ENCODE measurements at regions not wholly inside any gene's neighbourhood (a gene's known extent, or its start where the extent isn't known, plus 50 kb on each side); places are given as distances from the start of the nearest gene placed in this dataset.

GRCh38 chr4:124890522-124890921 is 178.0 kb upstream of the ANKRD50 start:
- H3K27ac ChIP-seq (ENCODE audit: low read depth, low read length): no peak overlapping the region
- H3K4me3 ChIP-seq (ENCODE audit: low read length in 3 of 3): no peak overlapping the region
- no peak overlapping the region for H3K9ac ChIP-seq (ENCODE audit: low read depth in 1 of 3, low read length in 3 of 3)
- H3K27me3 ChIP-seq (ENCODE audit: control insufficient read depth in 3 of 3, insufficient read depth in 3 of 3, low read length in 3 of 3): no peaks in the 10 kb centered on the region
- no peaks in the 10 kb centered on the region for H3K36me3 ChIP-seq (ENCODE audit: control insufficient read depth in 3 of 3, insufficient read depth in 3 of 3, low read length in 3 of 3)
- no peaks in the 10 kb centered on the region for H3K9me3 ChIP-seq (ENCODE audit: control insufficient read depth in 3 of 3, low read length in 3 of 3)
- no peaks in the 10 kb centered on the region for H3K4me1 ChIP-seq (ENCODE audit: control insufficient read depth in 3 of 3, insufficient read depth in 3 of 3, low read length in 3 of 3)

- Histone ChIP-seq H3K9me3 (ENCODE audit: control insufficient read depth in 3 of 3, low read length in 3 of 3) (no peaks in the 10 kb centered on the region), H3K9ac (ENCODE audit: low read depth in 1 of 3, low read length in 3 of 3) (no peak overlapping the region), H3K27ac (ENCODE audit: low read depth, low read length) (no peak overlapping the region), H3K36me3 (ENCODE audit: control insufficient read depth in 3 of 3, insufficient read depth in 3 of 3, low read length in 3 of 3) (no peaks in the 10 kb centered on the region), H3K27me3 (ENCODE audit: control insufficient read depth in 3 of 3, insufficient read depth in 3 of 3, low read length in 3 of 3) (no peaks in the 10 kb centered on the region), H3K4me3 (ENCODE audit: low read length in 3 of 3) (no peak overlapping the region), H3K4me1 (ENCODE audit: control insufficient read depth in 3 of 3, insufficient read depth in 3 of 3, low read length in 3 of 3) (no peaks in the 10 kb centered on the region)
These were observed 175.2 kb upstream of the ANKRD50 start for GRCh38 chr4:124887739-124888138.

- Histone ChIP-seq H3K27ac (ENCODE audit: low read depth, low read length) (no peak overlapping the region), H3K27me3 (ENCODE audit: control insufficient read depth in 3 of 3, insufficient read depth in 3 of 3, low read length in 3 of 3) (no peaks in the 10 kb centered on the region), H3K9me3 (ENCODE audit: control insufficient read depth in 3 of 3, low read length in 3 of 3) (no peaks in the 10 kb centered on the region), H3K4me3 (ENCODE audit: low read length in 3 of 3) (no peak overlapping the region), H3K4me1 (ENCODE audit: control insufficient read depth in 3 of 3, insufficient read depth in 3 of 3, low read length in 3 of 3) (no peaks in the 10 kb centered on the region), H3K9ac (ENCODE audit: low read depth in 1 of 3, low read length in 3 of 3) (no peak overlapping the region), H3K36me3 (ENCODE audit: control insufficient read depth in 3 of 3, insufficient read depth in 3 of 3, low read length in 3 of 3) (no peaks in the 10 kb centered on the region)
These were observed 171.8 kb upstream of the ANKRD50 start for GRCh38 chr4:124884316-124884715.

- H3K4me3 ChIP-seq (ENCODE audit: low read length in 3 of 3): no peak overlapping the region
- no peak overlapping the region for H3K9ac ChIP-seq (ENCODE audit: low read depth in 1 of 3, low read length in 3 of 3)
- H3K27ac ChIP-seq (ENCODE audit: low read depth, low read length): no peak overlapping the region
- H3K4me1 ChIP-seq (ENCODE audit: control insufficient read depth in 3 of 3, insufficient read depth in 3 of 3, low read length in 3 of 3): no peaks in the 10 kb centered on the region
- H3K9me3 ChIP-seq (ENCODE audit: control insufficient read depth in 3 of 3, low read length in 3 of 3): no peaks in the 10 kb centered on the region
- H3K27me3 ChIP-seq (ENCODE audit: control insufficient read depth in 3 of 3, insufficient read depth in 3 of 3, low read length in 3 of 3): no peaks in the 10 kb centered on the region
- no peaks in the 10 kb centered on the region for H3K36me3 ChIP-seq (ENCODE audit: control insufficient read depth in 3 of 3, insufficient read depth in 3 of 3, low read length in 3 of 3)
These were observed 171.1 kb upstream of the ANKRD50 start for GRCh38 chr4:124883632-124884031.

GRCh38 chr4:124879195-124879594 is 166.7 kb upstream of the ANKRD50 start:
- Histone ChIP-seq H3K4me3 (ENCODE audit: low read length in 3 of 3) (no peak overlapping the region), H3K27me3 (ENCODE audit: control insufficient read depth in 3 of 3, insufficient read depth in 3 of 3, low read length in 3 of 3) (no peaks in the 10 kb centered on the region), H3K4me1 (ENCODE audit: control insufficient read depth in 3 of 3, insufficient read depth in 3 of 3, low read length in 3 of 3) (no peaks in the 10 kb centered on the region), H3K9me3 (ENCODE audit: control insufficient read depth in 3 of 3, low read length in 3 of 3) (no peaks in the 10 kb centered on the region), H3K36me3 (ENCODE audit: control insufficient read depth in 3 of 3, insufficient read depth in 3 of 3, low read length in 3 of 3) (no peaks in the 10 kb centered on the region), H3K27ac (ENCODE audit: low read depth, low read length) (no peak overlapping the region), H3K9ac (ENCODE audit: low read depth in 1 of 3, low read length in 3 of 3) (no peak overlapping the region)

- Histone ChIP-seq H3K27ac (ENCODE audit: low read depth, low read length) (no peak overlapping the region), H3K36me3 (ENCODE audit: control insufficient read depth in 3 of 3, insufficient read depth in 3 of 3, low read length in 3 of 3) (no peaks in the 10 kb centered on the region), H3K27me3 (ENCODE audit: control insufficient read depth in 3 of 3, insufficient read depth in 3 of 3, low read length in 3 of 3) (no peaks in the 10 kb centered on the region), H3K9ac (ENCODE audit: low read depth in 1 of 3, low read length in 3 of 3) (no peak overlapping the region), H3K4me3 (ENCODE audit: low read length in 3 of 3) (no peak overlapping the region), H3K9me3 (ENCODE audit: control insufficient read depth in 3 of 3, low read length in 3 of 3) (no peaks in the 10 kb centered on the region), H3K4me1 (ENCODE audit: control insufficient read depth in 3 of 3, insufficient read depth in 3 of 3, low read length in 3 of 3) (no peaks in the 10 kb centered on the region)
These were observed 161.6 kb upstream of the ANKRD50 start for GRCh38 chr4:124874172-124874450.

GRCh38 chr4:124873361-124874171 is 161.0 kb upstream of the ANKRD50 start:
- Histone ChIP-seq H3K4me1 (ENCODE audit: control insufficient read depth in 3 of 3, insufficient read depth in 3 of 3, low read length in 3 of 3) (no peaks in the 10 kb centered on the region), H3K4me3 (ENCODE audit: low read length in 3 of 3) (no peak overlapping the region), H3K27ac (ENCODE audit: low read depth, low read length) (no peak overlapping the region), H3K36me3 (ENCODE audit: control insufficient read depth in 3 of 3, insufficient read depth in 3 of 3, low read length in 3 of 3) (no peaks in the 10 kb centered on the region), H3K9ac (ENCODE audit: low read depth in 1 of 3, low read length in 3 of 3) (no peak overlapping the region), H3K27me3 (ENCODE audit: control insufficient read depth in 3 of 3, insufficient read depth in 3 of 3, low read length in 3 of 3) (no peaks in the 10 kb centered on the region), H3K9me3 (ENCODE audit: control insufficient read depth in 3 of 3, low read length in 3 of 3) (no peaks in the 10 kb centered on the region)

- no peaks in the 10 kb centered on the region for H3K4me1 ChIP-seq (ENCODE audit: control insufficient read depth in 3 of 3, insufficient read depth in 3 of 3, low read length in 3 of 3)
- H3K4me3 ChIP-seq (ENCODE audit: low read length in 3 of 3): no peak overlapping the region
- H3K9me3 ChIP-seq (ENCODE audit: control insufficient read depth in 3 of 3, low read length in 3 of 3): no peaks in the 10 kb centered on the region
- H3K36me3 ChIP-seq (ENCODE audit: control insufficient read depth in 3 of 3, insufficient read depth in 3 of 3, low read length in 3 of 3): no peaks in the 10 kb centered on the region
- no peaks in the 10 kb centered on the region for H3K27me3 ChIP-seq (ENCODE audit: control insufficient read depth in 3 of 3, insufficient read depth in 3 of 3, low read length in 3 of 3)
- H3K9ac ChIP-seq (ENCODE audit: low read depth in 1 of 3, low read length in 3 of 3): no peak overlapping the region
- no peak overlapping the region for H3K27ac ChIP-seq (ENCODE audit: low read depth, low read length)
These were observed 160.1 kb upstream of the ANKRD50 start for GRCh38 chr4:124872659-124873058.

GRCh38 chr4:124869961-124870495 is 157.5 kb upstream of the ANKRD50 start:
- H3K36me3 ChIP-seq (ENCODE audit: control insufficient read depth in 3 of 3, insufficient read depth in 3 of 3, low read length in 3 of 3): no peaks in the 10 kb centered on the region
- no peaks in the 10 kb centered on the region for H3K27me3 ChIP-seq (ENCODE audit: control insufficient read depth in 3 of 3, insufficient read depth in 3 of 3, low read length in 3 of 3)
- H3K9ac ChIP-seq (ENCODE audit: low read depth in 1 of 3, low read length in 3 of 3): no peak overlapping the region

GRCh38 chr4:124868495-124868894 is 156.0 kb upstream of the ANKRD50 start:
- no peaks in the 10 kb centered on the region for H3K9me3 ChIP-seq (ENCODE audit: control insufficient read depth in 3 of 3, low read length in 3 of 3)
- no peak overlapping the region for H3K27ac ChIP-seq (ENCODE audit: low read depth, low read length)
- H3K4me3 ChIP-seq (ENCODE audit: low read length in 3 of 3): no peak overlapping the region
- no peaks in the 10 kb centered on the region for H3K4me1 ChIP-seq (ENCODE audit: control insufficient read depth in 3 of 3, insufficient read depth in 3 of 3, low read length in 3 of 3)
- H3K9ac ChIP-seq (ENCODE audit: low read depth in 1 of 3, low read length in 3 of 3): no peak overlapping the region
- no peaks in the 10 kb centered on the region for H3K36me3 ChIP-seq (ENCODE audit: control insufficient read depth in 3 of 3, insufficient read depth in 3 of 3, low read length in 3 of 3)
- H3K27me3 ChIP-seq (ENCODE audit: control insufficient read depth in 3 of 3, insufficient read depth in 3 of 3, low read length in 3 of 3): no peaks in the 10 kb centered on the region

More at GRCh38 chr4:124869961-124870495, 157.5 kb upstream of the ANKRD50 start:
- Histone ChIP-seq H3K4me1 (ENCODE audit: control insufficient read depth in 3 of 3, insufficient read depth in 3 of 3, low read length in 3 of 3) (no peaks in the 10 kb centered on the region), H3K27ac (ENCODE audit: low read depth, low read length) (no peak overlapping the region), H3K9me3 (ENCODE audit: control insufficient read depth in 3 of 3, low read length in 3 of 3) (no peaks in the 10 kb centered on the region), H3K4me3 (ENCODE audit: low read length in 3 of 3) (no peak overlapping the region)

Data from skeletal muscle tissue (tissue), 3 donors.